Fibroblast of skin of right biceps (primary cell): ENCODE measurements at regions not wholly inside any gene's neighbourhood (a gene's known extent, or its start where the extent isn't known, plus 50 kb on each side); places are given as distances from the start of the nearest gene placed in this dataset.

Source experiments
- DNase-seq: peaks from one replicate; pipeline ENCODE4 v3.0.0-alpha.2; 2013

DNA sequence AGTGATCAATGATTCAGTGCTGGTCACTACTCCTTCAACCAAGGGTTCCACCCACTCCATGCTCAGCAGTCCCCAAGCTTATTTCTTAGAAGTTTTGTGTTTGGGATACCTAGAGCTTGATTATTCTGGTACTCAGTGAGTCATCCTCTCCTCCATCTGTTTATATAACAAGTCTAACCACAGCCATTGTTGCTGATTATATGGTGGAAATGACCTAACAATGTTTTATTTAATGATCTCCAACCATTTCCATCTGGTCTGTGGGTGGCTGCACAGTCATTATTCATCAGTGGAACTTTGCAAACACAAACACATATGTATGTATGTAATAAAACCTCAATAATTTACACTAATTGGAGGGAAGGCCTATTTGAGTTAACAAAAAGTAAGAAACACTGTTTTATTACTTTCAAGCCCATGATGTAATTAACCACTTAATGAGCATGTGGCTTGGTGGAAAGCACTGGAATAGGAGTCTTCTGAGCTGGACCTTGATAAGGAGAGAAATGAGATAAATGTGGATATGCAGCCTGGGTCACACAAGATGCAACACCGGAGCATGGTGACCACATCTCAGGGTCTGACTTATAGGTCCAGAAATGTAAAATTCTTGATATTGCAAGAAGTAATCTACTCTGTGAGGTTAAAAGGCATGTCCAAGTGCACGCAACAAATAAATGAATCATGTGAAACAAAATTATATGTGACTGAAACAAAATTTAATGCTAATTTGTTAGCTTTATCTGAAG is 99.0 kb upstream of the WLS start:
- peak; percentile 91 for DNase-seq

GRCh38 chr1:68330391-68330790 is 98.1 kb upstream of the WLS start:
- no peak for DNase-seq

DNA sequence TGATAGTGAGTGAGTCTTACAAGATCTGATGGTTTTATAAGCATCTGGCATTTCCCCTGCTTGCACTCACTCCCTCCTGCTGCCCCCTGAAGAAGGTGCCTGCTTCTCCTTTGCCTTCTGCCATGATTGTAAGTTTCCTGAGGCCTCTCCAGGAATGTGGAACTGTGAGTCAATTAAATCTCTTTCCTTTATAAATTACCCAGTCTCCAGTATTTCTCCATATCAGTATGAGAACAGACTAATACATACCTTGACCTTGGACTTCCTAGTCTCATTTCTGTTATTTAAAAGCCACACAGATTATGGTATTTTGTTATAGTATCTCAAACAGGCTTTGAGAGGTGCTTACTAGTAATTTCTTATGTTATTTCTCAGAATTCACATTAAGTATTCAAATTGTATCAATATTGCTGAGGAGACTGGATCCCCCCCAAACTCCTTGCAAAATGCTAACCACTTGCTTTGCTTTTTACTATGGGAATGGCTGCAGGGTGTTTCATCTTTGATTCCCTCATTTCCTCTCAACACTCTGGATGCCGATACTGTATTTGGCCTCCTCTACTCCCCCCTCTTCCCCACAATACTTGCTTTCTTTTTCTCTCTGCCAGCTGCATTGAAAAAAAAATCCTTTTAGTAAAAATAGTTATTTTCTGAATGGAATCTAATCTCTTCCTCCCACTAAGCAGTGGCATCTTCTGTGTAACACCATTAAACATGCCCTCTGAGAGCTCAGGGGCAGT is 96.9 kb upstream of the WLS start:
- no peak for DNase-seq

DNA sequence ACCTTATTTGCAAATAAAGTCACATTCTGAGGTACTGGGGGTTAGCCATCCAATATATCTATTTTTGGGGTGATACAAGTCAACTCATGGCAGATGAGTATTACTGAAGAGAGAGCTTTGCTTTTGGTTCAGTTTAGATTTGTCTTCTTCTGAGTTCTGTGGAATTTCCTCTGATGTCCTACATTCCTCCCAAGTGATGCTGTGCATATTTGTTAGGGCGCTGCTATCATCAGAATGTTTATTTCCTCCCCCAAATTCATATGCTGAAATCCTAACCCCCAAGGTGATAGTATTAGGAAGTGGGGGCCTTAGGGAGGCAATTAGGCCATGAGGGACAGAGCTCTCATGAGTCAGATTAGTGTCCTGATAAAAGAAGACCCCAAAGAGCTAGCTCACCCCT is 96.2 kb upstream of the WLS start:
- peak; percentile 51 for DNase-seq

GRCh38 chr1:68327414-68327813 is 95.1 kb upstream of the WLS start:
- no peak for DNase-seq

DNA sequence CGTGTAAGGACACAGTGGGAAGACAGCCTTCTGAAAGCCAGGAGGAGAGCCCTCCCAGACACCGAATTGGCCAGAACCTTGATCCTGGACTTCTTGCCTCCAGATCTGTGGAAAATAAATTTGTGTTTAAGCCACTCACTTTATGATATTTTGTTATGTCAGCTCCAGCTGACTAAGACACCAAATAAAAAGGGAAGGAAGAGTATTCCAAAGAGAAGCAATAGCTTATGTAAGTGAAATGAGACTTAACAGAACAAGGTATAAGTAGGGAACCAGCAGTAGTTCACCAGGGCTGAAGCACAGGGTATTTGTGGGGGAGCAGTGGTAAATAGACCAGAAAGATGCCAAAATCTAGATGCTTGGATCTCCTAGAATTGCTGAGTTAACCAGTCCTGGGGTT is 94.2 kb upstream of the WLS start:
- no peak for DNase-seq

- no peak for DNase-seq
Measured at GRCh38 chr1:68324316-68324715, 92.0 kb upstream of the WLS start.

DNA sequence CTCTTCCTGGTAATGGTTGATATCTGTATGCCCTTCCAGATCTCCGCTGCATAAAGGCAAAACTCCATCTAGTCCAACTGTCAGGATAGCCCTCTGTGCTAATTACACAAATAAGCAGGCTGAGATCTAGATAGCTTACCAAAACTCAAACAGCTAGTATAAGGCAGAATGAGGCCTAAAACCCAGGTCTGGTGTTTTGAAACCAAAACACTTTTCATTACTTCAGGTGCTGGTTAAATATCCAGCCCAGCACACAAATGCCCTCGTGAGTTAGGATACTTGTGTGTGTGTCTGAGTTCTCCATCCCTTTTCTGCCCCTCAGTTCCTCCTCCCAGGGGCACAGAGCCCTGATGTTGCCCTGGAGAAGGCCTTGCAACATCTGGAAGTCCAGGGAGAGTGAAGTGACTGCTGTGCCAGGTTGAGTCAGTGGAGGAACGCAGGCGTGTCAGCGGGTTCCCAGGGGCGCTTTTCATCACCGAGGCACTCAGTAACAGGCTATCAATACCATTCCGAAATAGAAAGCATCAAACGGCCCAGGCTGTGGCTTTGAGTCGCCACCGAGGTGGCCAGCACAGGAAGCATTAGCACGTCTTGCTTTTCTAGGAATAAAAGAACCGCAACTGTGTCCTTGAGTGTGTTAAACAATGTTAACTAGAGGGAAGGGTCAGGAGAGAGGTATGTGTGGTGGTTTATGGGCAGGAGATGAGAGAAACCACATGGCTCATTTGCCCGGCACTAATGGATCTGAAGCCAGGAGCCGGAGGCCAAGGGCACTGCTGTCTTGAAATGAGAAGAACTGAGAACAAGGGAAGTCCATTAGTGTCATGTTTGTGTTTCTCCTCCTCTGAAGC is 90.7 kb upstream of the WLS start:
- peak; percentile 46 for DNase-seq

DNA sequence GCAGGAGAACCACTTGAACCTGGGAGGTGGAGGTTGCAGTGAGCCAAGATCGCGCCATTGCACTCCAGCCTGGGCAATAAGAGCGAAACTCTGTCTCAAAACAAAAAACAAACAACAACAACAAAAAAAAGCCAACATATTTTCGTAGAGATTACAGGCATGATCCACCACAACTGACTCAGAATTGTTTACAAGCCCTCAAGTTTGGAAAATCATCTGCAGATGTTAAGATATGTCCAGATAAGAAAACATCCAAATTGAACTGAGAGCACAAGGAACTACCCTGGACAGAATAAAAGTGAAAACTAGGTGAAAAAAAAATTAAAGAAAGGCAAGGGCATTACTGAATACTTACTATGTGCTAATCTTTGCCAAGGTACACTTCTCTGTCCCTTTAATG is 89.8 kb upstream of the WLS start:
- no peak for DNase-seq

DNA sequence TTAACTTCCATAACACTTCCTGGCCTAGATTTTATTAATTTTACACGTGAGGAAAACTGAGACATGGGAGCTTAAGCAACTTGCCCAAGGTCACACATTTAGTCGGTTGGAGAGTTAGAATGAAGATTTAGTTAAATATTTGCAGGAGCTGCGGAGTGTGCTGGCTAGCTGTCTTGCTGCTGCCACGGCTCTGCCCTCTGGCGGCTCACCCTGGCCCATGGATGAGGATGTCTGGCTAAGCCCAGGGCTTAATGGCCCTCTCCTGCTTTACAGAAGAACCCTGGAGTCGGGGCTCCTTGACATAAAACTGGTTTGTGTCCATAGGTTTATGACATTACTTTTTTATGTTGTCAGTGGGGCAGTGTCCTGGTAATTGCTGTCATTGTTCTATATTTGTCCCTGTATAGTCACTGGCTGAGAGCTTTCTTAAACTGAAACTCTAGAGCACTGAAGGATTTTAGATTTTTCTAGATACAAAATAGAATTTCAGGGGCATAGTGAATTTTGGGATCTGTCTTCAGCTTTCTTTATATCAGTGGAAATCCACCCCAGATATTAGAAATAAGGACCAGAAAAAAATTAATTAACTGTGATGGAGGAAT is 88.9 kb upstream of the WLS start:
- DNase-seq, result peak; percentile 24

DNA sequence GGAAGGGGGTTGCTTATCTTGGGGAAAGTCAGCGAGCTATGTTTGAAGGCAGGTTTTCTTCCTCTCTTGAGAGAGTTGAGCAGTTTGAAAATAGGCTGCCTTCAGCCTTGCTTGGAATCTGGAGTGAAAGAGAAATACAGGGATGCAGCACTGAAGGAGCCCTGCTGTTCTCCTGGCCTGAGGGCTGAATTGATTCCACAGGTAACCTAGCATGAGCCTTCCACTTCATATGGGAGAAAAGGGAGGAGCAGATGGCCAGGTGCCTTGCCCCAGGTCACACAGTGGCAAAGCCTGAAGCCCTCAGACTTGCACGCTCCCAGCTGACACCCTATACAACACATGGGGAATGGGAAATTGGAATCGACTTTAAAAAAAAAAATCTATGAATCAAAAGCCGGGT is 88.0 kb upstream of the WLS start:
- DNase-seq, result no peak

DNA sequence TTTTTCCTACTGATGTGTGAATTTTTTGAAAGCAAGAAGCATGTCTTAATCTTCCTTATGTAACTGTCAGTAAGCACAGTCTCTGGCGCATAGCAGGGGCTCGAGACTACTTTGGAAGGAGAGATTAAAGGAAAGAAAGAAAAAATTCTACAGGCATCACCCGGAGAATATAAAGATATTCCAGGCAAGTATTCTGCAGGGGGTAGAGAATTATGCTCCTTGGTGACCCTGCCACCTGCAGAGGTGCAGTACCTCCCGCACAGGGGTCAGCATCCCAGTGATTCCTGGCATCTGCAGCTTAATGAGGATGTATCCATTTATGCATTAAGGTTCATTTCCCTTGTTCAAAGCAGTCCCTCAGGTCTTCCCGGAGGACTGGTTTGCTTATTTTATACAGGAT is 87.6 kb upstream of the WLS start:
- DNase-seq, result no peak

- no peak for DNase-seq
Measured at GRCh38 chr1:68317543-68317942, 85.2 kb upstream of the WLS start.

DNA sequence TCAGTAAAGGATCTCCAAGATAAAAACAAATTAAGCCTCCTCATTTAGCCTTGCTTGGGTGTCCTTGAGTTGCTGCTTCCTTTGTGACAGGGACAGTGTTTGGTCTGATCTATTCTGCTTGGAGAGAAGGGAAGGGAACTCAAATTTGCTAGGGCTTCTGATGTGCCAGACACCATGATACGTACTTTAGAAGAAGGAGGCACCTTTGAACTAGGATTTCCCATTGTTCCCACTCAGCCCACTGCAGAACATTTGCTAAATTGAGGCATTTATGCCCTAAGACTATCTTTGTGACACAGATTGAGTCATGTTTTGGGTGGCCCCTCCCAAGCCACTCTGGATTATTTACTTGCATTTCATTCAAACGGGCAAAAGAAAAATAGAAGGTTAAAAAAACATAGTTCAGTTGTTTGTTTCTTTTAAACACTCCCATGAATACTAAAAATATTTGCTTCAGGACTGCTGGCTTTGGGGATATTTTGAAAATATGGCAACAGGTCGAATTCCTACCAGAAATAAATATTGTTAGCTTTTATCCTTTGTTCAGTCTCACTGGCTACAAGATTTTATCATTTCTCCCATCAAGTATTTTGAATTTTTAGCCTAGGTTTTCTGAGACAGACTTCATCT is 81.9 kb upstream of the WLS start:
- DNase-seq, result no peak

DNA sequence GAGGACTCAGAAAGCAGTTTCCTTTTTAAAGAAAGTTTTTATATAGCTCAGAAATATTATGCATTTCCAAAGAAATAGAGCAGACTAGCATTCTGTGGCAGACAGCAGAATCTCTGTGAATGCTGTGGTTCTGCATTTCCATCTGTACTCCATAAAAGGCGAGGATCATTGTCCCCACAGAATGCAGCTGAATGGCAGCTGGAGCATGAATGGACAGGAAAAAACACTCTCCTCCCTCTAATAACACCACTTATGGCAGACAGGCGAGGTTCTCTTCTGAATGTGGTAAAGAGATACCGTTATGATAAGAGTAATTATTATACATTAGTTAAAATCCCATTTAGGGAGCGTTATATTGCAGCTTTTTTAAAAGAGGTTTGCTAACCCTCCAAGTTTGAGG is 81.4 kb upstream of the WLS start:
- DNase-seq, result no peak

DNA sequence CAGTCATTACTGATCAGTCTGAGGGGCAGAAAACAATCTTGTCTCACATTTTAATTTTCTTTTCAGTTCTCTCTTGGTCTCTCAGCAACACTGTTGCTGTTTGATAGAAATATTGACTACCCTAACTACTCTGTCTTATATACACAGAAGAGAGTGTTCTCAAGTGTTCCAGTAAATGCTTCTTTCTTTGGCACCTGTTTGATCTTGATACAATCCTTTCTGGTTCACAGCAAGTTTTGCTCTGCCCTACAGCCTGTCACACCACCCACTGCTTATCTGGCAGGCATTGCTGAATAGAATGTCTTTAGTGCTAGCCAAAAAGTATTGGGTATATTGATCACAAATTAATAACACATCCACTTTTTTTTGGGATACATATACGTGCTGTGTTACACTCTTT is 75.7 kb upstream of the WLS start:
- DNase-seq, result no peak

GRCh38 chr1:68307378-68307787 is 75.1 kb upstream of the WLS start:
- no peak for DNase-seq

- peak; percentile 52 for DNase-seq
Measured at GRCh38 chr1:68301471-68302001, 69.2 kb upstream of the WLS start.

DNA sequence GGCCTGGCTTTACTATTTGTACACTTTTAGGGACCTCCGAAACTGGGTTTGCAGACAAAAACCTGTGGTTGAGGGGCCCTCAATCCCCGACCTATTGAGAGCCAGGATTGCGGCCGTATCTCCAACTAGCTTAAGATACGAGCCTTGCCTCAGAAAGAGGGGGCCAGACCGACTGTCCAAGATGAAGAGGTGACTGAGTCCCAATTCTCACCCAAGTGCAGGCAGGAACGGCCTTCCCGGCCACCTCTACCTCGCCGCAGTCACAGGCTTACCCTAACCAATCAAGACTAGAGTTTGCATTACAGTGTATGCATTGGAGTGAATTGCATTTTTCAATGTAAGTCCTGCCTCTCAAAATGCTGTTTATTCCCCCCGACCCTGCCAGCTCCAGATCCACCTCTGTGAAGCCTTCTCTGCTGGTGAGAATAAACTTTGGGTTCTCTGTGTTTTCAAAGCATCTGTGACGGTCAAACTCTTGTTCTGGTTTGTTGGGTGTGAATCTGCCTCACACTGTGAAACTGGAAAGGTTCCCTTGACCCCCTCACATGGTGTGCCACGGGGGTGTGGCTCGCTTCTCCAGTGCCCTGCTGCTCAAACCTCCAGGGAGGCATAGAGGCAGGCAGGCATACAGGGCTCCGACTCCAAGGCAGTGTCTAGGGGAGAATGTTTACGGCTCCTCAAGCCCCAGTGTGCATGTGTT is 62.2 kb upstream of the WLS start:
- no peak for DNase-seq

GRCh38 chr1:68293609-68294366 is 61.5 kb upstream of the WLS start:
- DNase-seq, result peak; percentile 93

DNA sequence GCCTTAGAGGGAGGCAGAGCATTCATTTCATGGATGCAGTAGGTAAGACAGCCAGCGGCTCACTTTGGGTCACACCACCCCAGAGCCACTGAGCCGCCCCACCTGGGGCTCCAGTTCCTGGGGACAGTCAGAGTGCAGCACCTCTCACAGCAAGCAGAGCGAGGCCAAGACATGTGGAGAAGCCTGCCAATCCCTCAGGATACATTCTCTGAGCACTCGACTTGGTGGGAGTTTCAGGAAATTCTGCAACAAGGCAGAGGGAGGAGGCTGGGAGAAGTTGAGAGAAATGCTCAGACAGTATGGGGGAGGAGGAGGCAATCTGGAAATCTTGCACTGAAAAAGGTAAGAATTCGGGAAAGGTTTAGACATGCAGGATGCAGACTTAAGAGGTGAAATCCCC is 60.8 kb upstream of the WLS start:
- peak; percentile 20 for DNase-seq
